ENCODE measurements at regions not wholly inside any gene's neighbourhood (a gene's known extent, or its start where the extent isn't known, plus 50 kb on each side); places are given as distances from the start of the nearest gene placed in this dataset.

DNA sequence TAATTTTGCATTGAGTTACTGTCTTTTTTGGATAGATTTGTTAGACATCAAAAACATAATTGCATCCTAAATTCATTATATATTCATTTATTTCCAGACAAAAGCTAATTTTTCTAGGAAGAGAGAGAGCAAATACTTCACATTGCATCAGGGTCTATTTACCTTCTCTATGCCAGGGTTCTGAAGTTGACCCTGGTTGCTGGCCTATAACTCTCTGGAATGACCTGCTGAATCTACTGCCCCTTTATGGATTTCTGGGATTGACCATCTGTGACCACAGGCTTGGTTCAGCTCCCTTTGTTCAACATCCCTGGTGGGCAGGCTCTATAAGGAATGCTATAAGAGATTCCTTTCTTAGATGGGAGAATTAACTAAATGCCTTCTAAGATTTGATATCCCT, 414.8 kb upstream of the STXBP6 start:
- Mint-ChIP-seq H3K27me3 (ENCODE audit: low read depth, unreplicated experiment) (no peaks in the 10 kb centered on the region), H3K4me3 (ENCODE audit: unreplicated experiment) (no peak overlapping the region), H3K9me3 (ENCODE audit: unreplicated experiment) (peaks cover 2% of the 10 kb centered on the region), H3K36me3 (ENCODE audit: low read depth, unreplicated experiment) (no peaks in the 10 kb centered on the region), H3K27ac (ENCODE audit: unreplicated experiment) (no peak overlapping the region), H3K4me1 (ENCODE audit: low read depth, unreplicated experiment) (no peaks in the 10 kb centered on the region)
- TF ChIP-seq, protein P1, sequence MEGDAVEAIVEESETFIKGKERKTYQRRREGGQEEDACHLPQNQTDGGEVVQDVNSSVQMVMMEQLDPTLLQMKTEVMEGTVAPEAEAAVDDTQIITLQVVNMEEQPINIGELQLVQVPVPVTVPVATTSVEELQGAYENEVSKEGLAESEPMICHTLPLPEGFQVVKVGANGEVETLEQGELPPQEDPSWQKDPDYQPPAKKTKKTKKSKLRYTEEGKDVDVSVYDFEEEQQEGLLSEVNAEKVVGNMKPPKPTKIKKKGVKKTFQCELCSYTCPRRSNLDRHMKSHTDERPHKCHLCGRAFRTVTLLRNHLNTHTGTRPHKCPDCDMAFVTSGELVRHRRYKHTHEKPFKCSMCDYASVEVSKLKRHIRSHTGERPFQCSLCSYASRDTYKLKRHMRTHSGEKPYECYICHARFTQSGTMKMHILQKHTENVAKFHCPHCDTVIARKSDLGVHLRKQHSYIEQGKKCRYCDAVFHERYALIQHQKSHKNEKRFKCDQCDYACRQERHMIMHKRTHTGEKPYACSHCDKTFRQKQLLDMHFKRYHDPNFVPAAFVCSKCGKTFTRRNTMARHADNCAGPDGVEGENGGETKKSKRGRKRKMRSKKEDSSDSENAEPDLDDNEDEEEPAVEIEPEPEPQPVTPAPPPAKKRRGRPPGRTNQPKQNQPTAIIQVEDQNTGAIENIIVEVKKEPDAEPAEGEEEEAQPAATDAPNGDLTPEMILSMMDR (IDR thresholded peaks at IDR 0.05; ENCODE audit: insufficient read depth, low read depth, low read length): no peak
- TF ChIP-seq EZH2 (IDR thresholded peaks at IDR 0.05; ENCODE audit: insufficient read depth, low read length): no peak
- H3K27ac ChIP-seq (ENCODE audit: low read depth, low read length): no peak overlapping the region
- H4K20me1 ChIP-seq (ENCODE audit: insufficient read depth, low read length): no peaks in the 10 kb centered on the region
- no peak overlapping the region for H2AFZ ChIP-seq (ENCODE audit: low read depth, low read length)
- no peak for DNase-seq (ENCODE audit: low read depth)
- H3K79me2 ChIP-seq (ENCODE audit: insufficient read depth, low read length): no peaks in the 10 kb centered on the region
- H3K4me2 ChIP-seq (ENCODE audit: low read length): no peak overlapping the region
- no peak overlapping the region for H3K4me3 ChIP-seq (ENCODE audit: insufficient read depth, low read depth, low read length)
- peaks cover 3% of the 10 kb centered on the region for H3K9me3 ChIP-seq (ENCODE audit: insufficient read depth, low read depth, low read length)
- H3K9ac ChIP-seq (ENCODE audit: low read length): no peak overlapping the region
- no peaks in the 10 kb centered on the region for H3K4me1 ChIP-seq (ENCODE audit: insufficient read depth, low read length)
- no peaks in the 10 kb centered on the region for H3K36me3 ChIP-seq (ENCODE audit: insufficient read depth, low read length)
- FAIRE-seq: no peak
- no peaks in the 10 kb centered on the region for H3K27me3 ChIP-seq (ENCODE audit: insufficient read depth, low read length)

DNA sequence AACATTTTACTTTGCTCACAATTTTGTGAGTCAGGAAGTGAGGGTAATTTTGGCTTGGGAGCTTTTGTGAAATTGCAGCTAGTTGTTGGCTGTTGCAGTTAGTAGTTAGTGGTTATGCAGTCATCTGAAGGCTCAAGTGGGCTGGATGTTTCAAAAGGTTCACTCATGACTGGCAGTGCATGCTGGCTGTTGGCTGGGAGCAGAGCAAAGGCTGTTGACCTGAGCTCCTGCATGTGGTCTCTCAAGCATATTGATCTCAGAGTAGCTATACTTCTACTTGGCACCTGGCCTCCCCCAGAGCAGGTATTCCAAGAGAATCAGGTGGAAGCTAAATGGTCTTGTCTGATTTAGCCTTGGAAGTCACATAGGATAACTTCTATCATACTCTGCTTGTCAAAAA, 414.1 kb upstream of the STXBP6 start:
- FAIRE-seq: no peak
- H3K4me1 Mint-ChIP-seq (ENCODE audit: low read depth, unreplicated experiment): no peaks in the 10 kb centered on the region
- H3K4me3 Mint-ChIP-seq (ENCODE audit: unreplicated experiment): no peak overlapping the region
- H3K4me3 ChIP-seq (ENCODE audit: insufficient read depth, low read depth, low read length): no peak overlapping the region
- peaks cover 2% of the 10 kb centered on the region for H3K9me3 Mint-ChIP-seq (ENCODE audit: unreplicated experiment)
- H2AFZ ChIP-seq (ENCODE audit: low read depth, low read length): no peak overlapping the region
- DNase-seq (ENCODE audit: low read depth): no peak
- no peak overlapping the region for H3K4me2 ChIP-seq (ENCODE audit: low read length)
- H3K27me3 Mint-ChIP-seq (ENCODE audit: low read depth, unreplicated experiment): no peaks in the 10 kb centered on the region
- no peaks in the 10 kb centered on the region for H3K79me2 ChIP-seq (ENCODE audit: insufficient read depth, low read length)
- H3K9me3 ChIP-seq (ENCODE audit: insufficient read depth, low read depth, low read length): peaks cover 3% of the 10 kb centered on the region
- H3K27me3 ChIP-seq (ENCODE audit: insufficient read depth, low read length): no peaks in the 10 kb centered on the region
- H3K36me3 Mint-ChIP-seq (ENCODE audit: low read depth, unreplicated experiment): no peaks in the 10 kb centered on the region
- H3K4me1 ChIP-seq (ENCODE audit: insufficient read depth, low read length): no peaks in the 10 kb centered on the region
- no peak for TF ChIP-seq EZH2 (IDR thresholded peaks at IDR 0.05; ENCODE audit: insufficient read depth, low read length)
- TF ChIP-seq, protein P1 (IDR thresholded peaks at IDR 0.05; ENCODE audit: insufficient read depth, low read depth, low read length): no peak
- H3K36me3 ChIP-seq (ENCODE audit: insufficient read depth, low read length): no peaks in the 10 kb centered on the region
- H3K27ac Mint-ChIP-seq (ENCODE audit: unreplicated experiment): no peak overlapping the region
- H3K9ac ChIP-seq (ENCODE audit: low read length): no peak overlapping the region
- H3K27ac ChIP-seq (ENCODE audit: low read depth, low read length): no peak overlapping the region
- H4K20me1 ChIP-seq (ENCODE audit: insufficient read depth, low read length): no peaks in the 10 kb centered on the region

DNA sequence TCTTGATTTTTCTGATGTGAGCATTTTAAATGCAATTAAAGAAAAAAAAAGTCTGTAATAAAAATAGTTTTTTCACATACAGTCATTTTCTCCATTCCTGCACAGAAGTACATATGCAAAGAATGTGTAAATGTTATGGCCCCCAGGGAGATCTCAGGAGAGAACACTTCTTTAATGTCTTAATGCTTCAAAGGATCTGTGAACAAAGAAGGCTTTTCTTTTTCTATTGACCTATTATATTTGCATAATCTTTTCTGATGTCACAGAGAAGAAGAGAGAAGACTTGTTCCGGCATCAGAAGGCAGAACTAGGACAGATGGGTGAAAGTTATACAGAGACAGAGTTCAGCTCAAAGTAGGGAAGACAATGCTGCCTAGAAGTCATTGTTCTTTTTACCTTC, 413.5 kb upstream of the STXBP6 start:
- H3K4me3 ChIP-seq (ENCODE audit: insufficient read depth, low read depth, low read length): no peak overlapping the region
- no peak overlapping the region for H3K9ac ChIP-seq (ENCODE audit: low read length)
- no peak overlapping the region for H3K4me2 ChIP-seq (ENCODE audit: low read length)
- peaks cover 3% of the 10 kb centered on the region for H3K9me3 ChIP-seq (ENCODE audit: insufficient read depth, low read depth, low read length)
- TF ChIP-seq, protein P1 (IDR thresholded peaks at IDR 0.05; ENCODE audit: insufficient read depth, low read depth, low read length): no peak
- TF ChIP-seq EZH2 (IDR thresholded peaks at IDR 0.05; ENCODE audit: insufficient read depth, low read length): no peak
- DNase-seq (ENCODE audit: low read depth) (no peak), FAIRE-seq (no peak)
- no peak overlapping the region for H2AFZ ChIP-seq (ENCODE audit: low read depth, low read length)
- H3K4me1 ChIP-seq (ENCODE audit: insufficient read depth, low read length): no peaks in the 10 kb centered on the region
- no peaks in the 10 kb centered on the region for H3K27me3 Mint-ChIP-seq (ENCODE audit: low read depth, unreplicated experiment)
- H3K27ac ChIP-seq (ENCODE audit: low read depth, low read length): no peak overlapping the region
- peaks cover 2% of the 10 kb centered on the region for H3K9me3 Mint-ChIP-seq (ENCODE audit: unreplicated experiment)
- H4K20me1 ChIP-seq (ENCODE audit: insufficient read depth, low read length): no peaks in the 10 kb centered on the region
- H3K27me3 ChIP-seq (ENCODE audit: insufficient read depth, low read length): no peaks in the 10 kb centered on the region
- H3K4me1 Mint-ChIP-seq (ENCODE audit: low read depth, unreplicated experiment): no peaks in the 10 kb centered on the region
- H3K36me3 ChIP-seq (ENCODE audit: insufficient read depth, low read length): no peaks in the 10 kb centered on the region
- no peaks in the 10 kb centered on the region for H3K36me3 Mint-ChIP-seq (ENCODE audit: low read depth, unreplicated experiment)
- H3K27ac Mint-ChIP-seq (ENCODE audit: unreplicated experiment): no peak overlapping the region
- no peak overlapping the region for H3K4me3 Mint-ChIP-seq (ENCODE audit: unreplicated experiment)
- no peaks in the 10 kb centered on the region for H3K79me2 ChIP-seq (ENCODE audit: insufficient read depth, low read length)

All from astrocyte (in vitro differentiated cells and primary cell).